ENCODE measurements at regions not wholly inside any gene's neighbourhood (a gene's known extent, or its start where the extent isn't known, plus 50 kb on each side); places are given as distances from the start of the nearest gene placed in this dataset.

DNA sequence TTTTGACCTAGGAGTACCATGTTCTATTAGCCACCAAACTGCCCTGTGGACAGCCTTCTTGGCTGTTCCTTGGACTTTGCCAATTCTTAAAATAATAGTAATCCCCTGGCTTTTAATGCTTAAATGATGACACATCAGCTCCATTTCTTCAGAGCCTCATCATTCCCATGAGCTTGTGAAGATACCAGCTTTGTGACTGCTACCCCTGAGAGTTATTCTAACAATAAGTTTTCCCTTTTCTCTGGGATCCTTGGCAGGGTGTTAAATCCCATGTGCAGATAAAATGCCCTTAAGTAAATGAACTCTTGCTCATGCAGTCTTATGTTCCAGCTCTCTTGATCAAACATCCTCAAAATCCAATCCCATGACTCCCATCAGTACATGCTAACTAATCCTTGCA is 415.3 kb downstream of the CETN3 start:
- Histone ChIP-seq H3K27ac (no peak overlapping the region), H3K27me3 (no peaks in the 10 kb centered on the region), H3K4me1 (no peaks in the 10 kb centered on the region), H3K36me3 (no peaks in the 10 kb centered on the region), H3K4me3 (no peak overlapping the region), H3K9me3 (no peaks in the 10 kb centered on the region)
- TF ChIP-seq POLR2AphosphoS5 (IDR thresholded peaks at IDR 0.05; ENCODE audit: insufficient read depth in 1 of 2, low read depth in 1 of 2) (no peak), POLR2A (IDR thresholded peaks at IDR 0.05) (no peak)
- TF ChIP-seq, protein P1, sequence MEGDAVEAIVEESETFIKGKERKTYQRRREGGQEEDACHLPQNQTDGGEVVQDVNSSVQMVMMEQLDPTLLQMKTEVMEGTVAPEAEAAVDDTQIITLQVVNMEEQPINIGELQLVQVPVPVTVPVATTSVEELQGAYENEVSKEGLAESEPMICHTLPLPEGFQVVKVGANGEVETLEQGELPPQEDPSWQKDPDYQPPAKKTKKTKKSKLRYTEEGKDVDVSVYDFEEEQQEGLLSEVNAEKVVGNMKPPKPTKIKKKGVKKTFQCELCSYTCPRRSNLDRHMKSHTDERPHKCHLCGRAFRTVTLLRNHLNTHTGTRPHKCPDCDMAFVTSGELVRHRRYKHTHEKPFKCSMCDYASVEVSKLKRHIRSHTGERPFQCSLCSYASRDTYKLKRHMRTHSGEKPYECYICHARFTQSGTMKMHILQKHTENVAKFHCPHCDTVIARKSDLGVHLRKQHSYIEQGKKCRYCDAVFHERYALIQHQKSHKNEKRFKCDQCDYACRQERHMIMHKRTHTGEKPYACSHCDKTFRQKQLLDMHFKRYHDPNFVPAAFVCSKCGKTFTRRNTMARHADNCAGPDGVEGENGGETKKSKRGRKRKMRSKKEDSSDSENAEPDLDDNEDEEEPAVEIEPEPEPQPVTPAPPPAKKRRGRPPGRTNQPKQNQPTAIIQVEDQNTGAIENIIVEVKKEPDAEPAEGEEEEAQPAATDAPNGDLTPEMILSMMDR (IDR thresholded peaks at IDR 0.05), result no peak
- DNase-seq (ENCODE audit: extremely low spot score in 2 of 2), result no peak
- intact Hi-C loops (cut with DNase I), result no loop called here

GRCh38 chr5:89992201-89992600 is 417.4 kb downstream of the CETN3 start:
- Histone ChIP-seq H3K4me3 (no peak overlapping the region), H3K4me1 (no peaks in the 10 kb centered on the region), H3K27me3 (no peaks in the 10 kb centered on the region), H3K27ac (no peak overlapping the region), H3K9me3 (no peaks in the 10 kb centered on the region), H3K36me3 (no peaks in the 10 kb centered on the region)
- intact Hi-C loops (cut with DNase I), result no loop called here
- no peak for TF ChIP-seq POLR2A (IDR thresholded peaks at IDR 0.05)
- TF ChIP-seq, protein P1 (IDR thresholded peaks at IDR 0.05), result no peak
- TF ChIP-seq POLR2AphosphoS5 (IDR thresholded peaks at IDR 0.05; ENCODE audit: insufficient read depth in 1 of 2, low read depth in 1 of 2), result no peak
- DNase-seq (ENCODE audit: extremely low spot score in 2 of 2), result no peak

DNA sequence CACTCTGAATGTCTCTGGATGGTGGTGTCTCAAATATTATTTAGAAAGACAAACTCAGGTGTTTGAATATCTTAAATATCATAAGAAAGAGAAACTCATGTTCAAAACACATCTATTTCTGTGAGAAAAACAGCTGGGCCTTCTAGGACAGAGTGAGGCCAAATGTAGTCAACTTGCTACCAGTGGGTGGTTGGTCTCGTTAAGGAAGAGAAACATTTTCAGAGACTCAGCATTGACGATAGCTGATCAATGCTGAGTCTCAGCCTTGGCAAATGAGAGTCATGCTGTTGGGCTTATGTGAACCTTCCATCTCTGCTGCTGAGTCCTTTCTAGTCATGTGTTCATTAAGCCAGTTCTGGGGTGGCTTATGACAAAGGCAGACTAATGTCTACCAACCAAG is 418.0 kb downstream of the CETN3 start:
- TF ChIP-seq POLR2AphosphoS5 (IDR thresholded peaks at IDR 0.05; ENCODE audit: insufficient read depth in 1 of 2, low read depth in 1 of 2), result no peak
- no peak for TF ChIP-seq POLR2A (IDR thresholded peaks at IDR 0.05)
- TF ChIP-seq, protein P1 (IDR thresholded peaks at IDR 0.05), result no peak
- Histone ChIP-seq H3K4me1 (no peaks in the 10 kb centered on the region), H3K27ac (no peak overlapping the region), H3K9me3 (no peaks in the 10 kb centered on the region), H3K36me3 (no peaks in the 10 kb centered on the region), H3K4me3 (no peak overlapping the region), H3K27me3 (no peaks in the 10 kb centered on the region)
- no peak for DNase-seq (ENCODE audit: extremely low spot score in 2 of 2)
- intact Hi-C loops (cut with DNase I), result no loop called here

DNA sequence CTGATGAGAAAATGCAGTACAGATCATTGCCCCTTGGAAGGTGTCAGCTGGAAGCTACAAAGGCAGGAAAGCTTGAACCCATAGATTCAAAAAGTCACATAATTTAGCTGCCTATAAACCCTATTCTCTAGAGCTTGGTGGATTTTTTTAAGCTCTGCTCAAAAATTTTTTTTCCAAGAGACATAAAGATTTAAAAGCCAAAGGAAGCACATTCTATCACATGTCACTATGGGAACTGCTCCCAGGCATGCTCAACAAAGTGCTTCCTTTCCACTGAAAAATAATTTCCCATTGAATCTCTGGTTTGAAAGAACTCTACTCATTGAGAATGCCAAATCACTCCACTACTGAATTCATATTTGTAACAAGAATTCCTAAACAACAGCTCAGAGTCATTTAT is 419.8 kb downstream of the CETN3 start:
- H3K27me3 ChIP-seq, result no peaks in the 10 kb centered on the region
- H3K9me3 ChIP-seq, result no peaks in the 10 kb centered on the region
- no peak overlapping the region for H3K4me3 ChIP-seq
- intact Hi-C loops (cut with DNase I), result no loop called here
- peak overlapping the region; percentile 11 for H3K27ac ChIP-seq
- TF ChIP-seq POLR2A (IDR thresholded peaks at IDR 0.05), result no peak
- TF ChIP-seq POLR2AphosphoS5 (IDR thresholded peaks at IDR 0.05; ENCODE audit: insufficient read depth in 1 of 2, low read depth in 1 of 2), result no peak
- TF ChIP-seq, protein P1 (IDR thresholded peaks at IDR 0.05), result no peak
- no peaks in the 10 kb centered on the region for H3K36me3 ChIP-seq
- DNase-seq (ENCODE audit: extremely low spot score in 2 of 2), result no peak
- no peaks in the 10 kb centered on the region for H3K4me1 ChIP-seq

DNA sequence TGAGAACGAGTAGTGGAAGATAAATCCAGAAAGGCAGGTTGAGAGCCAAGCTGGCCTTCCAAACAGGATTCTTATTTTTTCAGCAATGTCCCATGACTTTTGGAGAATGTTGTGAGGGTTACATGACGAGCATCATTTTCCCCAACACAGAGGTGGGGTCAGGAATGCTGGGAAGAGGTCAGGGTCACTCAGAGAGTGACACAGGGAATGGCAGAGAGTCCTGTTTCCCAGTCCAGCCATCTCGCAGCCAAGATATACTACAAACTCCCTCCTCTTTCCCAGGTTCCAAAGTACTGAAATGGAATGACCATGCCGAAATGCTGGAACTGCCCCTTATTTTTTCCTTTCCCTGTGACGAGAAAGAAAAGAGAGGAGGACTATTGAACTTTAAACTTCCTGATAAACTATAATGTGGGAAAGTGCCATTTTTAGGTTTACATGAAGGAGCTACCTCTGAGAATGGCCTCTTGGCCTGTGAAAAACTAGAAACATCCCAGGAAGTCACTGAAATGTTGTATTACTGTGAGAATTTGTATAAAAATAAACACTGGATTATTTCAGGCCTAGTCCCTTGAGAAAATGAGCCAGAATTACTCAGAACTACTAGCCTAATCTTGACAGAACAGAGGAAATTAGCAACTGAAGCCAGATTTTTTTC is 420.4 kb downstream of the CETN3 start:
- no peak overlapping the region for H3K4me3 ChIP-seq
- TF ChIP-seq, protein P1 (IDR thresholded peaks at IDR 0.05), result no peak
- TF ChIP-seq POLR2AphosphoS5 (IDR thresholded peaks at IDR 0.05; ENCODE audit: insufficient read depth in 1 of 2, low read depth in 1 of 2) (no peak), POLR2A (IDR thresholded peaks at IDR 0.05) (no peak)
- no peaks in the 10 kb centered on the region for H3K27me3 ChIP-seq
- intact Hi-C loops (cut with DNase I), result no loop called here
- H3K27ac ChIP-seq, result peak overlapping the region; percentile 11
- no peaks in the 10 kb centered on the region for H3K9me3 ChIP-seq
- no peak for DNase-seq (ENCODE audit: extremely low spot score in 2 of 2)
- H3K36me3 ChIP-seq, result no peaks in the 10 kb centered on the region
- no peaks in the 10 kb centered on the region for H3K4me1 ChIP-seq
